ENCODE measurements at regions not wholly inside any gene's neighbourhood (a gene's known extent, or its start where the extent isn't known, plus 50 kb on each side); places are given as distances from the start of the nearest gene placed in this dataset.
"Not testable (repeated sequence)": the region's sequence is repeated elsewhere in the genome, so short reads cannot be mapped to it uniquely, and the experiment has no call there.

DNA sequence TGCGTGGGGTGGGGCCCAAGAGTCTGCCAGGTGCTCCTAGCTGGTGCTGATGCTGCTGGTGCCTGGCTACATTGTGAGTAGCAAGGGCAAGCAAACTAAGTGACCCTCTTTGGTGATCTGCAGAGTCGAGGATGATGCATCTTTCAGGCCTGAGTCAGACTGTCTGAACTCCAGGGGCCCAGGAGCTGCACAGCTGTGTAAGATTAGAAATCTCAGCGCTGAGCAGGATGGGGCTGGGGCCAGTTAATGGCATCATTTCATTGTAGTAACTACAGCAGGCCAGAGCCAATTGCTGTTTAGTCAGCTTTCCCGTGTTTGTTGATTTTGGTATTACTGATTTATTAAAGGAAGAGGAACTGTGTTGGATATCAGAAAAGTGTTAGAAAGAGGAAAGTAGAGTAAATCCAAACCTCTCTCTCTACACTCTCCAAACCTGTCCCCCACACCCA is 365.2 kb downstream of the PAX1 start:
- DNase-seq (ENCODE audit: low read depth in 2 of 2), result no peak

DNA sequence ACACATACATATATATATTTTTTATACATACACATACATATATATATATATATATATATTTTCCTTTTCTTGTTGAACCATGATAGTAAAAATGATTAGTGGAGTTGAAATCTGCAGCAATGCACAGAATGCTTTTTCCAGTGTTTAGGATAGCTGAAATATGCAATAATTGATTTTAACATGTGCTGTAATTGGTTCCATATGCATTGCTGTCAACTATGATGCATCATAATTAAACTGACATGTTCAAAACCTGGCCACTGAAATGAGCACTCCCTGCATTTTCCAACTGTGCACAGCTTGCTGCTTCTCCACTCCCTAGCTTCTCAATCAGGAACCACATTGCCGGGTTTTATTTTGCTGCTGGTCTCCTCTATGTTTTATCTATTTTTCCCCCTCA is 358.3 kb downstream of the PAX1 start:
- DNase-seq (ENCODE audit: low read depth in 2 of 2), result no peak

DNA sequence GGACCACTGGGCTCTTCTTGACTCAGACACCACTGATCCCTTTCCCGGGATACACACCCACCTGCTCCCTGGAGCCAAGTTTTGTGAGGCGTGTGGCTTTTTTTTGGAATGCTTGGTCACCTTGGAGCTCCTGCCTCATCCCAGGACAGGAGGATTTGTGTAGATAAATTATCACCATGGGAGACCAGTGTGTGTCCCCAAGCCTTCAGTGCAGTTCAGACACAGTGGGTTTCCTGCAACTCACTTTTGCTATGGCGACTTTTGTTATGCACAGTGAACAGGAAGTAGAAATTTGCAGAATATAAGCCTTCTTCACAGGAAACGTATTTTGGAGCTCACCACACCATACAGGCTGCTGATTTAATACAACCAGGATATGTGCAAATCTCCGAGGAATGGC is 357.4 kb downstream of the PAX1 start:
- DNase-seq (ENCODE audit: low read depth in 2 of 2), result no peak

DNA sequence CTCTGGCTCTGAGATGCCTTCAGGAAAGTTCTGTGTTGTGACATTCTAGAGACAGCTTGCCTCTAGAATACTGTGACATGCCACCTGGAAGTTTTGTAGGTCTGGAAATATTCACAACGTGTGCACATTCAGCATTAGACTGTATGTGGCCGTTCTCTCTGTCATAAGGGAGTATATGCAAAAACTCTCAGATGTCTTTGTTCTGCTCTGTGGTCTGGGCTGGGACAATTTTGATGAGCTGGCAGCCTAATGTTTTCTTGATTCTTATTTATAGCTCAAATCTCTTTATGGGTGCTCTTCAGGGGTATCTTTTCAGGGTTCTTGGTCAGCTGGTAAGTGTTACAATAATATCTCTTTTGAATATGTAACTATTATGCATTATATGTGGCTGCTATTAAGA is 355.1 kb downstream of the PAX1 start:
- no peak for DNase-seq (ENCODE audit: low read depth in 2 of 2)

DNA sequence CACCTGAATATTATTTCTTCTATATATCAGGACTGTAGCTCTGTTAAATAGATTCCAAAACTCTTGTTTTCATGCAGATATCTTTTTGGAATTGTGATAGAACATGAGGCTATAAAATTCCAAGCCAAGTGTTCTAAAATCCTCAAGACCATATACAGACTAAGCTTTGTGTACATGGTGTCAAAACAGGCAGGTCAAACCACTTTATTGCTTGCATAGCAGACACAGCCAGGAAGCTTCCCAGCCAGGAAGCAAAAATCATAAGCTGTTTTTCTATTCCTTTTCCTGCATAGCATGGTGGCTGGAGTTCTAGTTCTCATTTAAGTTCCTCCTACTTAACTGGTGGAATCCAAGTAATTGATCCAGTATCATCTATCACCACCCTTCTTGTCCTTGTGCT is 353.3 kb downstream of the PAX1 start:
- no peak for DNase-seq (ENCODE audit: low read depth in 2 of 2)

DNA sequence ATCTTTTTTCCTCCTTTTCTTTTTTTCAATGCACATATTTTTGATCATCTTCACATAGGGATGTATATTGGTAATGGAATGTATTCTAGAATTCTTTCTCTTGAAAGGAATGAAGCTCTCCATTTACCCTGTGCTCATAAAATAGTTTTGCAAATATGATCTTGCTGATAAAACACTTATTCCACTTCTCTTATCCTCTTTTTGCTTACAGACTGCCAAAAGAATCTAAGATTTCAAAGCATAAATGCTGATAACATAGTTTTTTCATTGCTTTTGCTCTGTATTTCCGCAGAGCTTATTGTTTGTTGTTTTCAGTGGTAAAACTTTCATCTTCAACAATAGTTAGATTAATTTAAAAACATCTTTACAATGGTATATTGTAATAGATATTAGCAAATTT is 350.5 kb downstream of the PAX1 start:
- DNase-seq (ENCODE audit: low read depth in 2 of 2), result no peak

DNA sequence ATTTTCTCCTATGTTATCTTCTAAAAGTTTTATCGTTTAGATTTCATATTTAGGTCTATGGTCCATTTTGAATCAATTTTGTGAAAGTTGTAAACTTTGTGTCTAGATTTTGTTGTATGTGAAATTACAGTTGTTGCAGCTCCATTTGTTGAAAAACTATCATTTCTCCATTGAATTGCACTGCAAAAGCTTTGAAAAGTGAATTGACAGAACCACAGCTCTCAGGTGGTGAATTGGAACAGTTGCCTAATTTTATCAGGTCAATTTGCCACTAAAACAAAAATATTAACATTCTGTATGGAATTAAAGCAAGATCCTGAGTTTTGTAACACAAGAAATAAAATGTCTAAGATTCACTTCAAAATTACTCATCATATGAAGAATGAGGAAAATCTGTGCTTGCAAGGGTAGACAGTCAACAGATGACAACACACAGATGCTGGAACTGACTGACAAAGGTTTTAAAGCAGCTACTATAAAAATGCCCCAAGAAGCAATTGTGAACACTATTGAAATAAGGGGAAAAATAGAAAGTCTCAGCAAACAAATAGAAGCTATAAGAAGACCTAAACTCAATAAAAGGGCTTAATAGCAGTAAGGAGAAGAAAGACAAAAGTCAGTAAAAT is 346.7 kb downstream of the PAX1 start:
- no peak for DNase-seq (ENCODE audit: low read depth in 2 of 2)

DNA sequence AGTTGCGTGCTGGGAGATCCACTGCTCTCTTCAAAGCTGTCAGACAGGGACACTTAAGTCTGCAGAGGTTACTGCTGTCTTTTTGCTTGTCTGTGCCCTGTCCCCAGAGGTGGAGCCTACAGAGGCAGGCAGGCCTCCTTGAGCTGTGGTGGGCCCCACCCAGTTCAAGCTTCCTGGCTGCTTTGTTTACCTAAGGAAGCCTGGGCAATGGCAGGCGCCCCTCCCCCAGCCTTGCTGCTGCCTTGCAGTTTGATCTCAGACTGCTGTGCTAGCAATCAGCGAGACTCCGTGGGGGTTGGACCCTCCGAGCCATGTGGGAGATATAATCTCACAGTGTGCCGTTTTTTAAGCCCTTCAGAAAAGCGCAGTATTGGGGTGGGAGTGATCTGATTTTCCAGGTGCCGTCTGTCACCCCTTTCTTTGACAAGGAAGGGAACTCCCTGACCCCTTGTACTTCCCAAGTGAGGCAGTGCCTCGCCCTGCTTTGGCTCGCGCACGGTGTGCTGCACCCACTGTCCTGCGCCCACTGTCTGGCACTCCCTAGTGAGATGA is 340.6 kb downstream of the PAX1 start:
- not testable (repeated sequence) for DNase-seq (ENCODE audit: low read depth in 2 of 2)

DNA sequence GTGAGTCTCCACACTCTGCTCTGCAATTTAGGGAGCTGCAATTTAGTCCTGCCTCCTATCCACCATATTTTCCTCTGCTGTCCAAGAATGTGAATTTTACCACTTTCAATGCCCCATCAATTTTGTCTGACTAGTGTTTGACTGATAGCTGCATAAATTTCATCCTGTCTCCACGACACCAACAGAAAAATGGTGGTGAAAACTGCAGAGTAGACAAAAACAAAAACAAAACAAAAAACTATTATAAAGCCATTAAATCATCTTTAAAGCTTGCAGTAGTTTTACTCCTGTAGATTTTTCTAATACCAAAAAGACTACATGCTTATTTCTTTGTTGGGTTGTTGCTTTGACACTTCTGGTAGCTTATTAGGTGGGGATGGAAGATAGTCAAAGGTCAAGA is 322.0 kb downstream of the PAX1 start:
- no peak for DNase-seq (ENCODE audit: low read depth in 2 of 2)

DNA sequence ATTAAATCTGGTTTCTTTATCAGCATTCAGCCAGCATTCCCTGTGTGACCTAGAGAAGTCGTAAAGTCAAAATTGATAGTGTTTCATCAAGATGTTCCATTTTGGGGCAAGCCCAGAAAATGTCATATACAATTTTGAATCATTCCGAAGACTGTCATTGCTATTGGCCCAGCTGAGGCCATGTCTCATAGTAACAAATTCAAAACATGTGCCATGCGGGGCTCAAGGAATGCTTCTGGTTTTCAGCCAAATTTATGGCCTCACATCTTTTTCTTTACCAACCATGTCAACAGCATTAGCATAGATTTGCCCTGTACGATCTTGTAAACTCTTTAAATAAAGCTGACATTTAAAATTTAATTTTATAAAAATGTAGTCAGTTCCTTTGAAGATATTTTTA is 314.7 kb downstream of the PAX1 start:
- no peak for DNase-seq (ENCODE audit: low read depth in 2 of 2)

DNA sequence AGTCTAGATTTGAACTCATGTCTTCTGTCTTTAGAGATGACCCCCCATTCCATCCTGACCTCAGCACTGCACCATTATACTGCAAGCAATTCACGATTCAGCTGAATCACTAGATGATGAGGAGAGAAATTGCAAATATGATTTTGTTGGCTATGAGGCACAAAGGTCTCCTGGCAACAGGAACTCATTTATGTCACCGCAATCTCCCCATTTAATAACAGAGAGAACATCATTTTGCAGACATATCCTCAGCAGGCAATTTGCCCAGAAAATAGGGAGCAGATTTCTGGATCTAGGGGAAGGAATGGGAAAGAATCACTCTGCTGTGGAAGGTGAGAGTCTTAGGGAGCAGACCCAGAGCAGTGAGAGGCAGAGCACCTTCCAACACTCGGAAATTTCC is 303.0 kb downstream of the PAX1 start:
- no peak for DNase-seq (ENCODE audit: low read depth in 2 of 2)

DNA sequence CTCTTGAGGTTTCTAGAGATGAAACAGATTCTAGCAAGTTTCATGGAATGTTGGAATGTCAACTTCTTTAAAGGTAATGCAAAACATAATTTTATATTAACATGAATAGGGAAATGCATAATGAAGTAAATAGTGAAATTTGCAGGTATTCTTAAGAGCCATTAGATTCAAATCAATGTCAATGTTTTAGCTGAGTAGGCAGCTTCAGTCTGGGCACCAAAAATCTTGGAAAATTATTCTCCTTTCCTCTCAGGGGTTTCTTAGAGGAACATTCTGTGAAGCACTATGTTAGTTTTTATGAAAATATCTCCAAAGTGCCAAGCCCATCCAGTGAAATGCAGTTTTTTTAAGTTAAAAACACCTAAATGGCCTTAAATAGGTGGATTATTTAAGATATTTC is 300.8 kb downstream of the PAX1 start:
- DNase-seq (ENCODE audit: low read depth in 2 of 2), result no peak

DNA sequence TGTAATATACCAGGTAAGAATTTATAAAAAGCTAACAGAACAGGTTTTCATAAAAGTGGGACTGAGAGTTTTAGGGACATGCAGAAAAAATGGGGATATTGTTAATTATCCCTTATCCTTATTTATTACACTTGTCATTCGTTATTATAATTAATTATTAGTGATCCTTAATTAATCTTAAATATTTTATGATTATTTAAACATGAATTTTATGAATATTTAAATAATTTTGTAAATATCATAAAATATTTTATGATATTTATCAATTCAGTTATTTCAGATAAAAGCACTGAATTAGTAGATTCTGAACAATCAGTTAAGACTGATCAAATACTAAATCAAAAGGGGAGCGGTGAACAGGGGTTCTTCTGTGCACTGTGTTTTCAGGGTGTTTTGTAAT is 300.1 kb downstream of the PAX1 start:
- DNase-seq (ENCODE audit: low read depth in 2 of 2), result no peak

DNA sequence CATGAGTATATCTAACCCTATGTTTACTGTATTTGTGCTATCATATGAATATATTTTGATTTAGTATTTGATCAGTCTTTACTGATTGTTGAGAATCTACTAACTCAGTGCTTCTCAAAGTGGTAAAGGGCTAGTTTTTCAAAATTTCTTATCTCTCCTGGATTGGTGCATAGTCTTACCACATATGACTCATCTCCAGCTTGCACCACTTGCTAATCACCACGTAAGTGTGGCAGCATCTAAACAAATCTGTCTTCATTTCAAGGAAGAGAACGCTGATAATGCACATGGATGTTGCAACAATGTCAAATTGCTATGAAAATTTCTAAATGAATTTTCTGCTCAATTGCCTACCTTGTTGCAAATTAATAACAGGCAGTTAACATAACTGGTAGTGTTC is 299.5 kb downstream of the PAX1 start:
- no peak for DNase-seq (ENCODE audit: low read depth in 2 of 2)

DNA sequence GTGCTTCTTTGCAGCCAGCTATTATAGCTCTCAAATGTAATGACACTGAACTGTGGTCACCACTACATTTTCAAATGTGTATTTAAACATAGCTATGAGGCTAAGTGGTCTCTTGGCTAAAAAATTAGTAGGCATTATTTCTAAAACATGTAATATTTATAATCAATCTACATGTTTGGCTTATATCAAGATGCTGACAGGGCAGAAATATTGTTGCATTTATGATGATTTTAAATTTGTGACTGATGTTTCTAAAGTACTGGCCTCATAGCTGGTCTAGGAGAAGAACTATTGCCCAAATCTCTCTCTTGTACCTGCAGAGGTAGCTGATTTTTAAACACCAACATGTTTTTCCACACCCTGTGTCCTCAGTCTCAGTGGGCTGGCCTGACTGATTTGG is 298.2 kb downstream of the PAX1 start:
- no peak for DNase-seq (ENCODE audit: low read depth in 2 of 2)

DNA sequence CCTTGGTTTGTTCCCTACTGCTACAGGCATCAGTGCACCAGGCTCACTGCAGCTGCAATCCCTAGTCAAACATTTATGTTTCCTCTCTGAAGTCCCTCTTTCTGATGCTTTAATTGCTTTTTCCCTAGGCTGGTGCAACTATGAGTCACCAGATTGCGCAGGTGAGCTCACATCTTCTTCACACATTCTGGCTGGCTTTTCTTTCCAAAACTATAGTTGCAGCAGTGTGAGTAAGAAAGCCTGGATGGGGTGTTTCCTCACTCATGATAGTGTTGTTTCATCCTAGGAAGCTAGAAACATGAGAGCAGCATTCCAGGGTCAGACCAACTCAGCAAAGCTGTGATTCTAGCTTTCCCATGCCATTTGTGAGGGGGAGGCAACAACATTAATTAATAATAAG is 296.4 kb downstream of the PAX1 start:
- no peak for DNase-seq (ENCODE audit: low read depth in 2 of 2)

DNA sequence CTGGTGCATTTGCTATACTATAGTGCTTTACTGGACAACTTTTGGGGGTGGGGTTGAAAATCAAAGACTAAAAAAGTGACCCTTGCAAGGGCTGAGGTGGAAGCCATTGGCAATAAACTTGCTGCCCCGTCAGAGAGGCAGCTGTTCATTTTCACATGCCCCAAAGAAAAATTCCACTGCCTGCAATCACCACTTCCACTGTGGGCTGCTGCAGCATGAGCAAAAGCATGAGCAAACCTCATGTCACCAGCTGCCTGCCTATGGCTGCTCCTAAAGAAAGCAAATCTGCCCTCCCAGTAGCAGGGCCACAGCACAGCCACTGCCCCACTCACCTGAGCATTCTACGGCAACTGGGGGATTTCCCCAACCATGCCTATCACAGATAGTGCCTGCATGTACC is 290.0 kb downstream of the PAX1 start:
- no peak for DNase-seq (ENCODE audit: low read depth in 2 of 2)

DNA sequence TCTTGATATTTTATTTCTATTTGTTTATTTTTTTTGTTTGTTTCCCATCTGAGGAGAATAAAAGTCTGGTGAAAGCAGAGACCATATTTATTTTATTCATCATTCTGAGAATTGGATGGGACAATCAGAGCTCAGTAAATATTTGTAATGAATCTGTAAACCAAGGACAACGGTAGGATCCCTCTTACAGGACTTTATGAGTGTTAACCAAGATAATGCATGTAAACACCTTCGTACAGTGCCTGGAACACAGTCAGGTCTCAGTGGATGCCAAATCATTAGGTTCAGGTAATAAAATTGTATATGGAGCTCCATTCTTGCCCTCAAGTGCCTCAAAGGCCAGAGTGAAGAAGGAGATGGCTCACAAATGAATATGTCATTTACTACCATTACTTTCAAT is 288.7 kb downstream of the PAX1 start:
- no peak for DNase-seq (ENCODE audit: low read depth in 2 of 2)

DNA sequence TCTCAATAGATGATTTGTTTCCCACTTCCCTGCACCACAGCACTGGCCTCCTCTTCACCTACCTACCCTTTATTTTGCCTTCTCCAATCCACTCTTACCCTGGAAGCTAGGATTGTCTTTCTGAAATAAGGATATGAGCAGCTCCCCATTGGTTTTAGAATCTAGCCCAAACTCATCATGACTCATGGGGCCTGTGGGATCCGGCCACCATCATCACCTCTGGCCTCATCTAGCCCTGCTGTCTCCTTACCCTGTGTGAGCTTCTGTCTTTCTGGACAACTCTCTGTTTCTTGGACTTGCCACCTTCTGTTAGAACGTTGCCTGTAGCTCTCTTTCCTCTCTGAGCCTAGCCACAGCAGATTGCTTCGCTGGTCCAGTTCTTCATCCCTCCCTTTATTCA is 277.1 kb downstream of the PAX1 start:
- DNase-seq (ENCODE audit: low read depth in 2 of 2), result no peak

DNA sequence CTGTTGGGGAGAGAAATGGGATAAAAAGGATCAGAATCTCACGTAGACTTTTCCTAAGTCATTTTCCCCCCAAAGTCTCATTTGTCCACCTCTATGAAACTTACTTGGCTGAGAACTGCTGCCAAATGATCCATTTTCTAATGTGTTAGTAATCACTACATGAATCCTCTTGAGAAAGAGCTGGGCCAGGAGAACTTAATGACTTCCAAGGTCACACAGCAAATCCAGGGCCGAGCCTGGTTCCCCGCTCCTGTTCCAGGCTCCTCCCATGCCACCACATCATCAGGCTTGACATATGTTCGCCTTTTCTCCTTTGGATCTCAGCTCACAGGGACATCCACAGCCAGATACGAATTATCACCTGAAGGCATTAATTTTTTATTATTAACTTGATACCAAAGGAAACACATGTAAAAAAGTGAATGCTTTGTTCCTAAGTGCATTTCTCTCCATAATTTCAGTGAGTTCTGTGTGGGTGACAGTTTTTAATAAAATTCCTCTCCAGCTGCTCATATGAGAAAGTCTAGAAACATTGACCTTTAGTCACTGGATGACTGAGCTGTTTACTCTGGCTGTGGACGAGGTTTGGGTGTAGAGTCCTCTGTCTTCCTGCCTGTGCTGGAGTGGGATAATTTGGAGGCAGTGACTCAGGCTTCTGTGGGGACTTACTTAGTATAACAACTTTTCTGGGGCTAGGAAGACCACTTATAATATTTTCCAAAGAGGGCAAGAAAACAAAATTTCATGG is 276.3 kb downstream of the PAX1 start:
- DNase-seq (ENCODE audit: low read depth in 2 of 2), result no peak

DNA sequence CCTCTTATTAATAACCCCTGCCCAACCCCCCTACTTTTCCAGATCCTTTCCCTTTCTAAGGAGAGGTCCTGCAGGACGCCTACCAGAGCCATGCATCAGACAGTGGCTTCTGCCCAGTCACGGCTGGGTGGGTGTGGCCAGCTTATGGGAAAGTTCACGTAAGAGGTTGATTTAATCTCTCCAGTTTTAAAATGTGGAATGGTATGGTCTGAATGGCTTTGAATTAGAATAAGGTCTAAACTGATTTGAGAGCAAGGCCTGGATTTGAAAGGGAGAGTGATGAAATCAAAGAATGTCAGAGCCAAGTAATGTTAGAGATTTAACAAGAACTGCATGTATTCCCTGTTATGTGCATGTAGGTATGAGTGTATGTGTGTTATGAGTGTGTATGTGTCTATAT is 275.7 kb downstream of the PAX1 start:
- DNase-seq (ENCODE audit: low read depth in 2 of 2), result no peak

DNA sequence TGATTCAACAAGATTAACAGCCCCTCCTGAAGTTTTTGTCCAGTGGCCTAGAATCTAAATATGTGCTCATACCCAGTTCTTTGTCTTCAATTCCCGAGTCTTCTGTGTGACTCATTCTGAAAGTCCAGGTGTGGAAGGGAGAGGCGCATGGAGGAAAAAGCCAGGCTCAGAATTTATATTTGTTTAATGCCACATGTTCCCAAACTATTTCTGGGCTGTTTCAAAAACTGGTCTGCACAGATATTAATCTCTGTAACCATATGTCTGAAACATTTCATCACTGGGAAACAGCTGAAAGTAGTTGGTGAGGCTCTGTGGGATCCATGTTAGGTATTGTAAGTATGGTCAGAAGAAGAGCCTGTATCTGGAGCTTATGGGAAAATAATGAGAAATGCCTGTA is 266.0 kb downstream of the PAX1 start:
- no peak for DNase-seq (ENCODE audit: low read depth in 2 of 2)

DNA sequence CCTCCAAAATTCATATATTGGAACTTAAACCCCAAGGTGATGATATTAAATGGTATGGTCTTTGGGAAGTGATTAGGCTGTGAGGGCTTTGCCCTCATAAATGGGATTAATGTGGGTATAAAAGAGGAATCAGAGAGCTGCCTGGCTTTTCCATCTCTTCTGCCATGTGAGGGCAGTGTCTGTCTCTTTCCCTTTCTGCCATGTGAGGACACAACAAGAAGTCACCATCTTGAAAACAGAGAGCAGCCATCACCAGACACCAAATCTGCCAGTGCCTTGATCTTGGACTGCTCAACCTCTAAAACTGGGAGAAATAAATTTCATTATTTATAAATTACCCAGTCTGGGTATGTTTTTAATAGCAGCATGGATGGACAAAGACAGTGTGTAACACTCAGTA is 263.0 kb downstream of the PAX1 start:
- DNase-seq (ENCODE audit: low read depth in 2 of 2), result no peak

DNA sequence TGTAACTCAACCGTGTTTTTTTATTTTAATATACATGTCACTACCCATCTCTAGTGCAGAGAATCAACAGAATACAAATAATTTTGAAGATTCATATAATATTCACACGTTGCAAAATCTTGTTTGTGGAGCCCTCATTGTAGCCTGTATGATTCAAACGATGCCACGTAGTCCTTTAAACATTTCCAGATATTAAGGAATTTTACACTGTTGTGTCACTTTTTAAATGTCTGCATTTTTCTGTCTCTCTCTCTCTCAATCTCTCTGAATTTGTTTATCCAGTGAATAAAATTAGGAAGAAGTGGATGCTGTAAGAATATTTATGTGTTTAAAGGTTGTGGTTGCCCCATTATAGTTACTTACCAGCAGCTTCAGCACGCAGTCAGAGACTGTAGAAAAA is 262.0 kb downstream of the PAX1 start:
- no peak for DNase-seq (ENCODE audit: low read depth in 2 of 2)

All from stimulated activated CD8-positive, alpha-beta memory T cell treated with anti-CD3 and anti-CD28 coated beads, Interleukin-7, amount 100 ng/mL, for 4 hours (primary cell).